GM13976 (cell line): ENCODE measurements at regions not wholly inside any gene's neighbourhood (a gene's known extent, or its start where the extent isn't known, plus 50 kb on each side); places are given as distances from the start of the nearest gene placed in this dataset.

Source experiments
- DNase-seq: peaks from one replicate; pipeline ENCODE4 v3.0.0; 2012; ENCODE audit warnings: low spot score
- in situ Hi-C: fragments of 300-500 bp; cut with MboI; formaldehyde crosslinking; loops from one replicate; pipeline ENCODE4 v1.12.0; 2022; ENCODE audit warnings: low sequenced_read_pairs, mixed read lengths, inconsistent platforms; ENCODE audit not compliant: unreplicated experiment
- TF ChIP-seq, protein P1 (sequence below): IDR thresholded peaks from 2 replicates; pipeline ENCODE4 v1.5.1; 2012; ENCODE audit warnings: borderline replicate concordance, mild to moderate bottlenecking; ENCODE audit not compliant: insufficient read depth; ENCODE audit errors: extremely low read depth, missing control alignments, control extremely low read depth

DNA sequence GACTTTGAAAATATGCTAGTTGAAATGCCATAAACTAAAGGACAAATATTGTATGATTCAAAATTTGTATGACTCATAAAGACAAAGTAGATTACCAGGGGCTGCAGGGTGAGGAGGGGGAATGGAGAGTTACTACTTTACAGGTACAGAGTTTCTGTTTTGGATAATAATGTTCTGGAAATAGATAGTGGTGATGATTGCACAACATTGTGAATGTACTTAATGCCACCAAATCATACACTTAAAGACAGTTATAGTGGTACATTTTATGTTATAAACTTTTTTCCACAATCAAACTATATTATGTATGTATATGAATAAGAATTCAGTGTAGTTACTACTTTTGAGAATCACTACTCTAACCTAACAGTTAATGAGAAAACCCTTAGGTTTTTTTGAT, 368.1 kb downstream of the ZFHX3 start:
- TF ChIP-seq, protein P1, sequence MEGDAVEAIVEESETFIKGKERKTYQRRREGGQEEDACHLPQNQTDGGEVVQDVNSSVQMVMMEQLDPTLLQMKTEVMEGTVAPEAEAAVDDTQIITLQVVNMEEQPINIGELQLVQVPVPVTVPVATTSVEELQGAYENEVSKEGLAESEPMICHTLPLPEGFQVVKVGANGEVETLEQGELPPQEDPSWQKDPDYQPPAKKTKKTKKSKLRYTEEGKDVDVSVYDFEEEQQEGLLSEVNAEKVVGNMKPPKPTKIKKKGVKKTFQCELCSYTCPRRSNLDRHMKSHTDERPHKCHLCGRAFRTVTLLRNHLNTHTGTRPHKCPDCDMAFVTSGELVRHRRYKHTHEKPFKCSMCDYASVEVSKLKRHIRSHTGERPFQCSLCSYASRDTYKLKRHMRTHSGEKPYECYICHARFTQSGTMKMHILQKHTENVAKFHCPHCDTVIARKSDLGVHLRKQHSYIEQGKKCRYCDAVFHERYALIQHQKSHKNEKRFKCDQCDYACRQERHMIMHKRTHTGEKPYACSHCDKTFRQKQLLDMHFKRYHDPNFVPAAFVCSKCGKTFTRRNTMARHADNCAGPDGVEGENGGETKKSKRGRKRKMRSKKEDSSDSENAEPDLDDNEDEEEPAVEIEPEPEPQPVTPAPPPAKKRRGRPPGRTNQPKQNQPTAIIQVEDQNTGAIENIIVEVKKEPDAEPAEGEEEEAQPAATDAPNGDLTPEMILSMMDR: no peak
- in situ Hi-C loops: no loop called here
- no peak for DNase-seq

- in situ Hi-C loops: no loop called here
- TF ChIP-seq, protein P1: no peak
- no peak for DNase-seq
Observed at GRCh38 chr16:72677662-72678447, 370.1 kb downstream of the ZFHX3 start.

DNA sequence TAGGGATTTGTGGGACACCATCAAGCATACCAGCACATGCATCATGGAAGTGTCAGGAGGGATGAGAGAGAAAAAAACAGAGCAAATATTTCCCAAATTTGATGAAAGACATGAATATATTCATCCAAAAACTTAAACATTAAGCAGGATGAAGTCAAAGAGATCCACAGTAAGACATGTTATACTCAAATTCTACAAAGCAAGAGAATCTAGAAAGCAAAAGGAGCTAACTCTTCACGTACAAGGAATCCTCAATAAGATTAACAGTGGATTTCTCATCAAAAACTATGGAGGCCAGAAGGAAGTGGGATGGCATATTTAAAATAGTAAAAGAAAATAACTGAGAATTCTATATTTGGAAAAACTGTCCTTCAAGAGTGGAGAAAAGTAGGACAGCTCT, 374.8 kb downstream of the ZFHX3 start:
- no peak for DNase-seq
- in situ Hi-C loops: loop anchor here (25.0 kb wide), 1 partner anchor 364 kb away; the partner anchor contains the start of gene ZFHX3
- TF ChIP-seq, protein P1: no peak

- TF ChIP-seq, protein P1: peak; percentile 13
- DNase-seq: no peak
- in situ Hi-C loops: loop anchor here (25.0 kb wide), 1 partner anchor 371 kb away; the partner anchor contains the start of gene ZFHX3
Observed at GRCh38 chr16:72666267-72666666, 381.7 kb downstream of the ZFHX3 start.

- no peak for DNase-seq
- TF ChIP-seq, protein P1: no peak
- in situ Hi-C loops: loop anchor here (25.0 kb wide), 1 partner anchor 372 kb away; the partner anchor contains the start of gene ZFHX3
Observed at GRCh38 chr16:72665701-72666100, 382.2 kb downstream of the ZFHX3 start.

GRCh38 chr16:72664509-72665408, 383.2 kb downstream of the ZFHX3 start:
- TF ChIP-seq, protein P1: no peak
- in situ Hi-C loops: loop anchor here (25.0 kb wide), 1 partner anchor 373 kb away; the partner anchor contains the start of gene ZFHX3
- peak; percentile 96 for DNase-seq
